PC-3 (cell line): ENCODE measurements at regions not wholly inside any gene's neighbourhood (a gene's known extent, or its start where the extent isn't known, plus 50 kb on each side); places are given as distances from the start of the nearest gene placed in this dataset.

Source experiments
- ATAC-seq: fragments of 200-7000 bp; cut with Tn5 transposase; 2 replicates; pipeline ENCODE4 v1.9.1; 2020; ENCODE audit warnings: mild to moderate bottlenecking, moderate library complexity
- BruUV-seq: library from RNA; stranded (reverse); fragments of 400-500 nt; replicated peaks from 2 replicates; lab custom pipeline; 2021; lab: Mats Ljungman, UMichigan
- CTCF ChIA-PET: fragments of 300-600 bp; sonication (Branson Sonifier 250); formaldehyde crosslinking; loops from one replicate; lab custom pipeline; 2022; ENCODE audit warnings: antibody characterized with exemption; lab: Charles Lee
- POLR2A ChIA-PET: fragments of 300-600 bp; sonication (Branson Sonifier 250); formaldehyde crosslinking; loops from one replicate; lab custom pipeline; 2022; ENCODE audit warnings: antibody characterized with exemption; ENCODE audit not compliant: unreplicated experiment; lab: Charles Lee
- DNase-seq: peaks from one replicate; pipeline ENCODE4 v3.0.0-alpha.2; 2015
- H2AFZ ChIP-seq: fragments of 300-600 bp; sonication (generic); 2 replicates; pipeline ENCODE4 v1.6.0; 2016; ENCODE audit warnings: antibody characterized with exemption, low read length
- H3F3A ChIP-seq: fragments of 300-600 bp; sonication (generic); one replicate; pipeline ENCODE4 v1.6.0; 2017; ENCODE audit warnings: antibody characterized with exemption, low read length, control low read depth, mild to moderate bottlenecking; ENCODE audit not compliant: unreplicated experiment
- H3K27ac ChIP-seq: fragments of 300-600 bp; sonication (generic); 2 replicates; pipeline ENCODE4 v1.5.1; 2016; ENCODE audit warnings: mild to moderate bottlenecking, low read length
- H3K27me3 ChIP-seq: fragments of 300-600 bp; sonication (generic); 2 replicates; pipeline ENCODE4 v1.6.1; 2016; ENCODE audit warnings: low read length, mixed read lengths
- H3K36me3 ChIP-seq: fragments of 300-600 bp; sonication (generic); 2 replicates; pipeline ENCODE4 v1.6.1; 2016; ENCODE audit warnings: low read depth, mixed run types, low read length, mixed read lengths
- H3K4me1 ChIP-seq: fragments of 300-600 bp; sonication (generic); 2 replicates; pipeline ENCODE4 v1.5.1; 2016; ENCODE audit warnings: low read length; ENCODE audit not compliant: insufficient read depth
- H3K4me2 ChIP-seq: fragments of 300-600 bp; sonication (generic); 2 replicates; pipeline ENCODE4 v1.6.0; 2016; ENCODE audit warnings: low read length
- H3K4me3 ChIP-seq: fragments of 300-600 bp; sonication (generic); 2 replicates; pipeline ENCODE4 v1.5.1; 2016; ENCODE audit warnings: mild to moderate bottlenecking, low read length, mixed read lengths
- H3K79me2 ChIP-seq: fragments of 300-600 bp; sonication (generic); 2 replicates; pipeline ENCODE4 v1.6.1; 2017; ENCODE audit warnings: low read length, mixed read lengths
- H3K9ac ChIP-seq: fragments of 300-600 bp; sonication (generic); 2 replicates; pipeline ENCODE4 v1.6.0; 2016; ENCODE audit warnings: mild to moderate bottlenecking, low read length
- H3K9me2 ChIP-seq: fragments of 300-600 bp; sonication (generic); replicated peaks from 2 replicates; pipeline ENCODE4 v1.6.1; 2016; ENCODE audit warnings: mixed run types, low read length, mixed read lengths
- H3K9me3 ChIP-seq: fragments of 300-600 bp; sonication (generic); 2 replicates; pipeline ENCODE4 v1.6.1; 2016; ENCODE audit warnings: low read length, mixed read lengths
- H4K20me1 ChIP-seq: fragments of 300-600 bp; sonication (generic); 2 replicates; pipeline ENCODE4 v1.6.1; 2016; ENCODE audit warnings: low read length, mixed read lengths
- EZH2 ChIP-seq: fragments of 300-600 bp; sonication (generic); IDR thresholded peaks from one replicate; pipeline ENCODE4 v1.6.1; 2017; ENCODE audit warnings: antibody characterized with exemption, mild to moderate bottlenecking, low read length; ENCODE audit not compliant: unreplicated experiment
- EZH2phosphoT487 ChIP-seq: fragments of 300-600 bp; sonication (generic); IDR thresholded peaks from 2 replicates; pipeline ENCODE4 v1.6.1; 2018; ENCODE audit warnings: mild to moderate bottlenecking, antibody characterized with exemption, low read length, borderline replicate concordance
- intact Hi-C: fragments of 100-400 bp; cut with micrococcal nuclease; formaldehyde crosslinking; loops from 2 replicates; pipeline ENCODE4 v1.9.0; 2023
- TF ChIP-seq, protein P1 (sequence below): fragments of 300-600 bp; sonication (generic); conservative IDR thresholded peaks from 2 replicates; pipeline ENCODE4 v1.5.1; 2017; ENCODE audit warnings: antibody characterized with exemption, low read depth, mild to moderate bottlenecking, low read length

GRCh38 chr1:234852659-234853058 lies 242.7 kb upstream of the IRF2BP2 start:
- Histone ChIP-seq H4K20me1 (no peaks in the 10 kb centered on the region), H3K9me2 (no peaks in the 10 kb centered on the region), H3K36me3 (no peaks in the 10 kb centered on the region), H3K79me2 (no peaks in the 10 kb centered on the region), H3K9me3 (no peaks in the 10 kb centered on the region), H3K4me2 (no peak overlapping the region), H3K9ac (no peak overlapping the region), H3F3A (no peaks in the 10 kb centered on the region), H3K4me3 (no peak overlapping the region), H3K27ac (no peak overlapping the region), H3K27me3 (no peaks in the 10 kb centered on the region), H2AFZ (no peak overlapping the region), H3K4me1 (peaks cover 38% of the 10 kb centered on the region)
- no peak for ATAC-seq
- intact Hi-C loops, result no loop called here
- CTCF ChIA-PET, result no interaction called here
- POLR2A ChIA-PET, result no interaction called here
- no peak for TF ChIP-seq EZH2phosphoT487
- no peak for TF ChIP-seq EZH2
- TF ChIP-seq, protein P1, sequence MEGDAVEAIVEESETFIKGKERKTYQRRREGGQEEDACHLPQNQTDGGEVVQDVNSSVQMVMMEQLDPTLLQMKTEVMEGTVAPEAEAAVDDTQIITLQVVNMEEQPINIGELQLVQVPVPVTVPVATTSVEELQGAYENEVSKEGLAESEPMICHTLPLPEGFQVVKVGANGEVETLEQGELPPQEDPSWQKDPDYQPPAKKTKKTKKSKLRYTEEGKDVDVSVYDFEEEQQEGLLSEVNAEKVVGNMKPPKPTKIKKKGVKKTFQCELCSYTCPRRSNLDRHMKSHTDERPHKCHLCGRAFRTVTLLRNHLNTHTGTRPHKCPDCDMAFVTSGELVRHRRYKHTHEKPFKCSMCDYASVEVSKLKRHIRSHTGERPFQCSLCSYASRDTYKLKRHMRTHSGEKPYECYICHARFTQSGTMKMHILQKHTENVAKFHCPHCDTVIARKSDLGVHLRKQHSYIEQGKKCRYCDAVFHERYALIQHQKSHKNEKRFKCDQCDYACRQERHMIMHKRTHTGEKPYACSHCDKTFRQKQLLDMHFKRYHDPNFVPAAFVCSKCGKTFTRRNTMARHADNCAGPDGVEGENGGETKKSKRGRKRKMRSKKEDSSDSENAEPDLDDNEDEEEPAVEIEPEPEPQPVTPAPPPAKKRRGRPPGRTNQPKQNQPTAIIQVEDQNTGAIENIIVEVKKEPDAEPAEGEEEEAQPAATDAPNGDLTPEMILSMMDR, result no peak
- no TSS peak for BruUV-seq
- DNase-seq, result no peak

- Histone ChIP-seq H4K20me1 (no peaks in the 10 kb centered on the region), H3K4me2 (peak overlapping the region; percentile 37; the same call in 1 of the 2 replicates), H3K27me3 (no peaks in the 10 kb centered on the region), H3K36me3 (no peaks in the 10 kb centered on the region), H3F3A (no peaks in the 10 kb centered on the region), H3K4me3 (no peak overlapping the region), H3K9ac (no peak overlapping the region), H3K79me2 (no peaks in the 10 kb centered on the region), H3K4me1 (peaks cover 38% of the 10 kb centered on the region), H3K9me3 (no peaks in the 10 kb centered on the region), H2AFZ (peak overlapping the region; percentile 45; the same call in 1 of the 2 replicates), H3K27ac (peak overlapping the region; percentile 56), H3K9me2 (no peaks in the 10 kb centered on the region)
- ChIA-PET POLR2A (no interaction called here), CTCF (no interaction called here)
- intact Hi-C loops, result no loop called here
- TF ChIP-seq EZH2 (no peak), EZH2phosphoT487 (no peak)
- TF ChIP-seq, protein P1, result no peak
- no TSS peak for BruUV-seq
- peak; percentile 50 for DNase-seq
- ATAC-seq, result peak; percentile 50
Measured at GRCh38 chr1:234851450-234852438, 241.8 kb upstream of the IRF2BP2 start.

- ATAC-seq (peak; percentile 23), DNase-seq (peak; percentile 20)
- H3K79me2 ChIP-seq, result no peaks in the 10 kb centered on the region
- H3K4me2 ChIP-seq, result peak overlapping the region; percentile 59; the same call in 1 of the 2 replicates
- no peaks in the 10 kb centered on the region for H3K9me2 ChIP-seq
- no peaks in the 10 kb centered on the region for H3K36me3 ChIP-seq
- no TSS peak for BruUV-seq
- no peak overlapping the region for H3K4me3 ChIP-seq
- H2AFZ ChIP-seq, result no peak overlapping the region
- no peak for TF ChIP-seq EZH2
- no peak for TF ChIP-seq EZH2phosphoT487
- TF ChIP-seq, protein P1, result no peak
- H3K9me3 ChIP-seq, result no peaks in the 10 kb centered on the region
- CTCF ChIA-PET, result no interaction called here
- H3K27me3 ChIP-seq, result no peaks in the 10 kb centered on the region
- intact Hi-C loops, result loop anchor here (5.0 kb wide), 1 partner anchor 232 kb away; no protein-coding TSS in a partner anchor
- peak overlapping the region; percentile 94 for H3K27ac ChIP-seq
- peak overlapping the region; percentile 59 for H3K9ac ChIP-seq
- H3K4me1 ChIP-seq, result peaks cover 38% of the 10 kb centered on the region
- POLR2A ChIA-PET, result no interaction called here
- H3F3A ChIP-seq, result no peaks in the 10 kb centered on the region
- H4K20me1 ChIP-seq, result no peaks in the 10 kb centered on the region
Measured at GRCh38 chr1:234849832-234850231, 239.9 kb upstream of the IRF2BP2 start.
